ENCODE measurements at regions not wholly inside any gene's neighbourhood (a gene's known extent, or its start where the extent isn't known, plus 50 kb on each side); places are given as distances from the start of the nearest gene placed in this dataset.

- no peaks in the 10 kb centered on the region for H3K36me3 ChIP-seq
- no peak for TF ChIP-seq CTCF (IDR thresholded peaks at IDR 0.05; ENCODE audit: low read depth, low read length)
- H3K27me3 ChIP-seq = no peaks in the 10 kb centered on the region
- H3K9me3 ChIP-seq = no peaks in the 10 kb centered on the region
- no peak for DNase-seq
- 0 out of 2 replicates have a peak, but pooled peaks cover 3% of the 10 kb centered on the region for H3K4me1 ChIP-seq
- no peak overlapping the region for H3K4me3 ChIP-seq (ENCODE audit: low read depth, low read length)
Observed at GRCh38 chr12:78390920-78391319, 473.7 kb upstream of the SYT1 start.

GRCh38 chr12:78392918-78393317, 471.7 kb upstream of the SYT1 start:
- Histone ChIP-seq H3K9me3 (no peaks in the 10 kb centered on the region), H3K27me3 (no peaks in the 10 kb centered on the region), H3K4me3 (ENCODE audit: low read depth, low read length) (no peak overlapping the region), H3K4me1 (peaks cover 9% of the 10 kb centered on the region; the same call in 1 of the 2 replicates), H3K36me3 (no peaks in the 10 kb centered on the region)
- TF ChIP-seq CTCF (IDR thresholded peaks at IDR 0.05; ENCODE audit: low read depth, low read length) = peak; percentile 61
- DNase-seq = peak; percentile 27

- TF ChIP-seq CTCF (IDR thresholded peaks at IDR 0.05; ENCODE audit: low read depth, low read length) = no peak
- no peak for DNase-seq
- Histone ChIP-seq H3K4me3 (ENCODE audit: low read depth, low read length) (no peak overlapping the region), H3K4me1 (peaks cover 18% of the 10 kb centered on the region; the same call in 1 of the 2 replicates), H3K9me3 (no peaks in the 10 kb centered on the region), H3K36me3 (no peaks in the 10 kb centered on the region), H3K27me3 (no peaks in the 10 kb centered on the region)
Observed at GRCh38 chr12:78395961-78396360, 468.6 kb upstream of the SYT1 start.

GRCh38 chr12:78396538-78396937, 468.0 kb upstream of the SYT1 start:
- peaks cover 20% of the 10 kb centered on the region; the same call in 1 of the 2 replicates for H3K4me1 ChIP-seq
- no peaks in the 10 kb centered on the region for H3K9me3 ChIP-seq
- H3K27me3 ChIP-seq = no peaks in the 10 kb centered on the region
- DNase-seq = no peak
- H3K36me3 ChIP-seq = no peaks in the 10 kb centered on the region
- no peak for TF ChIP-seq CTCF (IDR thresholded peaks at IDR 0.05; ENCODE audit: low read depth, low read length)
- no peak overlapping the region for H3K4me3 ChIP-seq (ENCODE audit: low read depth, low read length)

GRCh38 chr12:78398750-78399149, 465.8 kb upstream of the SYT1 start:
- H3K4me3 ChIP-seq (ENCODE audit: low read depth, low read length) = no peak overlapping the region
- no peaks in the 10 kb centered on the region for H3K36me3 ChIP-seq
- DNase-seq = no peak
- no peaks in the 10 kb centered on the region for H3K27me3 ChIP-seq
- no peak for TF ChIP-seq CTCF (IDR thresholded peaks at IDR 0.05; ENCODE audit: low read depth, low read length)
- no peaks in the 10 kb centered on the region for H3K9me3 ChIP-seq
- peaks cover 28% of the 10 kb centered on the region for H3K4me1 ChIP-seq

- H3K4me3 ChIP-seq (ENCODE audit: low read depth, low read length) = peak overlapping the region; percentile 41
- no peaks in the 10 kb centered on the region for H3K36me3 ChIP-seq
- no peak for TF ChIP-seq CTCF (IDR thresholded peaks at IDR 0.05; ENCODE audit: low read depth, low read length)
- DNase-seq = peak; percentile 38
- H3K4me1 ChIP-seq = peaks cover 26% of the 10 kb centered on the region
- no peaks in the 10 kb centered on the region for H3K27me3 ChIP-seq
- H3K9me3 ChIP-seq = no peaks in the 10 kb centered on the region
Observed at GRCh38 chr12:78402366-78403134, 462.0 kb upstream of the SYT1 start.

All from BE2C (cell line).